Esophagus squamous epithelium (tissue), 5 donors: ENCODE measurements at regions not wholly inside any gene's neighbourhood (a gene's known extent, or its start where the extent isn't known, plus 50 kb on each side); places are given as distances from the start of the nearest gene placed in this dataset.

Experiments used
- DNase-seq: peaks from one replicate; lab custom pipeline; 2025; lab: John Stamatoyannopoulos, UW
- H3K27ac ChIP-seq, 4 donors: fragments of 200-600 bp; sonication (generic); one replicate each; pipeline ENCODE4 v1.5.1; 2016 to 2019; ENCODE audit warnings: mild to moderate bottlenecking in 1 of 4
- H3K27me3 ChIP-seq, 4 donors: fragments of 200-600 bp; sonication (generic); 1 replicate in 3 of 4; 2 replicates in 1 of 4; pipeline versions ENCODE4 v1.5.1 to v1.6.0; 2017 to 2021; ENCODE audit warnings: antibody characterized with exemption in 1 of 4
- H3K36me3 ChIP-seq, 3 donors: fragments of 200-600 bp; sonication (generic); one replicate each; pipeline ENCODE4 v1.5.1; 2016 to 2019
- H3K4me1 ChIP-seq, 3 donors: fragments of 200-600 bp; sonication (generic); one replicate each; pipeline ENCODE4 v1.5.1; 2017 to 2019
- H3K4me3 ChIP-seq, 4 donors: fragments of 200-600 bp; sonication (generic); 1 replicate in 3 of 4; 2 replicates in 1 of 4; pipeline ENCODE4 v1.5.1; 2016 to 2019; ENCODE audit warnings: mild to moderate bottlenecking in 2 of 4, moderate library complexity in 1 of 4
- H3K9me3 ChIP-seq, 3 donors: fragments of 200-600 bp; sonication (generic); one replicate each; pipeline ENCODE4 v1.5.1; 2016 to 2019
- CTCF ChIP-seq, 6 experiments: fragments of 450-650 bp in 4 of 6; fragments of 200-600 bp in 2 of 6; sonication (generic) in 2 of 6; IDR thresholded peaks; one replicate each; pipeline ENCODE4 v1.5.1; 2016 to 2019; ENCODE audit warnings: antibody characterized with exemption in 6 of 6, mild to moderate bottlenecking in 4 of 6, moderate library complexity in 4 of 6
- POLR2A ChIP-seq, 4 donors: fragments of 450-650 bp; IDR thresholded peaks; one replicate each; pipeline ENCODE4 v1.6.1; 2017; ENCODE audit warnings: antibody characterized with exemption in 4 of 4, mild to moderate bottlenecking in 4 of 4, moderate library complexity in 3 of 4
- WGBS, 2 donors: methylation state at CpG; one replicate each; pipeline ENCODE4 v1.1.5; 2018; 5-methylcytosine and 5-hydroxymethylcytosine counted together
- intact Hi-C: fragments of 100-400 bp; cut with DNase I; formaldehyde crosslinking; loops from one replicate; pipeline ENCODE4 v1.15.0; 2022
- donor health status: DM: yes; HTN: yes; CAD: no.

GRCh38 chr14:104509673-104510072 lies 69.9 kb upstream of the C14orf180 start:
- intact Hi-C loops, result no loop called here
- no peak for TF ChIP-seq CTCF (IDR thresholded peaks at IDR 0.05)
- TF ChIP-seq POLR2A (IDR thresholded peaks at IDR 0.05), result no peak
- H3K36me3 ChIP-seq, result no peaks in the 10 kb centered on the region
- H3K4me3 ChIP-seq, result no peak overlapping the region
- DNase-seq, result no peak
- H3K27me3 ChIP-seq, result peaks cover 0 to 83% (median 0%) of the 10 kb centered on the region in 4 donors
- H3K4me1 ChIP-seq, result peaks cover 0 to 32% (median 0%) of the 10 kb centered on the region in 3 donors
- no peak overlapping the region for H3K27ac ChIP-seq
- no peaks in the 10 kb centered on the region for H3K9me3 ChIP-seq
- 68 to 86% methylated on average over 5 to 10 of the region's 12 CpGs for WGBS, 2 donors

- TF ChIP-seq CTCF (IDR thresholded peaks at IDR 0.05), result no peak
- TF ChIP-seq POLR2A (IDR thresholded peaks at IDR 0.05), result no peak
- peaks cover 0 to 83% (median 0%) of the 10 kb centered on the region in 4 donors for H3K27me3 ChIP-seq
- peaks cover 0 to 32% (median 0%) of the 10 kb centered on the region in 3 donors for H3K4me1 ChIP-seq
- no peak overlapping the region for H3K4me3 ChIP-seq
- intact Hi-C loops, result no loop called here
- no peaks in the 10 kb centered on the region for H3K36me3 ChIP-seq
- no peak for DNase-seq
- H3K9me3 ChIP-seq, result no peaks in the 10 kb centered on the region
- WGBS, 2 donors, result no CpG with 5 or more reads among the region's 3 CpGs
- H3K27ac ChIP-seq, result peak overlapping the region in 2 of 4 donors; percentile 51 to 60
Observed at GRCh38 chr14:104510216-104510615, 69.3 kb upstream of the C14orf180 start.

- Histone ChIP-seq H3K27ac (peak overlapping the region in 2 of 4 donors; percentile 51 to 60), H3K36me3 (no peaks in the 10 kb centered on the region), H3K9me3 (no peaks in the 10 kb centered on the region), H3K27me3 (peaks cover 0 to 77% (median 0%) of the 10 kb centered on the region in 4 donors), H3K4me3 (no peak overlapping the region), H3K4me1 (peaks cover 0 to 32% (median 0%) of the 10 kb centered on the region in 3 donors)
- WGBS, 2 donors, result 31 to 50% methylated on average over 7 to 9 of the region's 32 CpGs
- intact Hi-C loops, result no loop called here
- TF ChIP-seq CTCF (IDR thresholded peaks at IDR 0.05) (no peak), POLR2A (IDR thresholded peaks at IDR 0.05) (no peak)
- DNase-seq, result no peak
Observed at GRCh38 chr14:104510794-104511611, 68.6 kb upstream of the C14orf180 start.

GRCh38 chr14:104512061-104512460 lies 67.5 kb upstream of the C14orf180 start:
- WGBS, 2 donors, result 51 to 70% methylated on average over 3 to 5 of the region's 10 CpGs
- intact Hi-C loops, result no loop called here
- Histone ChIP-seq H3K27me3 (peaks cover 0 to 66% (median 0%) of the 10 kb centered on the region in 4 donors), H3K27ac (no peak overlapping the region), H3K4me3 (no peak overlapping the region), H3K4me1 (peaks cover 0 to 32% (median 0%) of the 10 kb centered on the region in 3 donors), H3K9me3 (peaks cover 0 to 10% (median 0%) of the 10 kb centered on the region in 3 donors), H3K36me3 (no peaks in the 10 kb centered on the region)
- TF ChIP-seq POLR2A (IDR thresholded peaks at IDR 0.05) (no peak), CTCF (IDR thresholded peaks at IDR 0.05) (no peak)
- no peak for DNase-seq
